ENCODE measurements at regions not wholly inside any gene's neighbourhood (a gene's known extent, or its start where the extent isn't known, plus 50 kb on each side); places are given as distances from the start of the nearest gene placed in this dataset.

GRCh38 chr21:30936207-30936606, 54.8 kb upstream of the KRTAP11-1 start:
- POLR2A ChIA-PET = no interaction called here

GRCh38 chr21:30935889-30936168, 54.4 kb upstream of the KRTAP11-1 start:
- no peaks in the 10 kb centered on the region for H3K4me1 ChIP-seq (ENCODE audit: control insufficient read depth in 2 of 2, insufficient read depth in 2 of 2, low read length in 2 of 2)
- H3K36me3 ChIP-seq (ENCODE audit: control insufficient read depth in 2 of 3, insufficient read depth in 3 of 3, low read length in 3 of 3) = no peaks in the 10 kb centered on the region
- Mint-ChIP-seq H3K36me3 (peaks cover 0 to 3% (median 0%) of the 10 kb centered on the region in 5 donors), H3K27ac (no peak overlapping the region), H3K4me3 (no peak overlapping the region), H3K4me1 (no peaks in the 10 kb centered on the region), H3K27me3 (peaks cover 0 to 3% (median 0%) of the 10 kb centered on the region in 5 donors), H3K9me3 (peaks cover 0 to 15% (median 3%) of the 10 kb centered on the region in 11 donors)
- ChIA-PET CTCF (no interaction called here), POLR2A (no interaction called here)
- H3K27ac ChIP-seq (ENCODE audit: low read depth, low read length) = no peak overlapping the region
- DNase-seq = no peak
- no peaks in the 10 kb centered on the region for H3K27me3 ChIP-seq (ENCODE audit: control insufficient read depth in 2 of 2, insufficient read depth in 2 of 2, low read length in 2 of 2)
- ATAC-seq = no peak
- H3K9me3 ChIP-seq (ENCODE audit: control insufficient read depth in 2 of 3, low read length in 3 of 3) = no peaks in the 10 kb centered on the region
- intact Hi-C loops (cut with micrococcal nuclease) = no loop called here
- H3K4me3 ChIP-seq (ENCODE audit: low read length) = no peak overlapping the region

More at GRCh38 chr21:30936207-30936606, 54.8 kb upstream of the KRTAP11-1 start:
- peaks cover 0 to 15% (median 3%) of the 10 kb centered on the region in 11 donors for H3K9me3 Mint-ChIP-seq
- H3K4me3 Mint-ChIP-seq = no peak overlapping the region
- no peaks in the 10 kb centered on the region for H3K36me3 ChIP-seq (ENCODE audit: control insufficient read depth in 2 of 3, insufficient read depth in 3 of 3, low read length in 3 of 3)
- H3K27ac ChIP-seq (ENCODE audit: low read depth, low read length) = no peak overlapping the region
- no peak for DNase-seq
- peaks cover 0 to 3% (median 0%) of the 10 kb centered on the region in 5 donors for H3K36me3 Mint-ChIP-seq
- no peaks in the 10 kb centered on the region for H3K9me3 ChIP-seq (ENCODE audit: control insufficient read depth in 2 of 3, low read length in 3 of 3)
- CTCF ChIA-PET = no interaction called here
- intact Hi-C loops (cut with micrococcal nuclease) = no loop called here
- no peaks in the 10 kb centered on the region for H3K4me1 ChIP-seq (ENCODE audit: control insufficient read depth in 2 of 2, insufficient read depth in 2 of 2, low read length in 2 of 2)
- H3K27me3 ChIP-seq (ENCODE audit: control insufficient read depth in 2 of 2, insufficient read depth in 2 of 2, low read length in 2 of 2) = no peaks in the 10 kb centered on the region
- no peak for ATAC-seq
- peaks cover 0 to 3% (median 0%) of the 10 kb centered on the region in 5 donors for H3K27me3 Mint-ChIP-seq
- no peak overlapping the region for H3K27ac Mint-ChIP-seq
- H3K4me1 Mint-ChIP-seq = no peaks in the 10 kb centered on the region
- H3K4me3 ChIP-seq (ENCODE audit: low read length) = no peak overlapping the region

GRCh38 chr21:30935121-30935888, 53.9 kb upstream of the KRTAP11-1 start:
- intact Hi-C loops (cut with micrococcal nuclease) = no loop called here
- Histone ChIP-seq H3K27me3 (ENCODE audit: control insufficient read depth in 2 of 2, insufficient read depth in 2 of 2, low read length in 2 of 2) (no peaks in the 10 kb centered on the region), H3K9me3 (ENCODE audit: control insufficient read depth in 2 of 3, low read length in 3 of 3) (no peaks in the 10 kb centered on the region), H3K27ac (ENCODE audit: low read depth, low read length) (no peak overlapping the region), H3K4me1 (ENCODE audit: control insufficient read depth in 2 of 2, insufficient read depth in 2 of 2, low read length in 2 of 2) (no peaks in the 10 kb centered on the region), H3K36me3 (ENCODE audit: control insufficient read depth in 2 of 3, insufficient read depth in 3 of 3, low read length in 3 of 3) (no peaks in the 10 kb centered on the region), H3K4me3 (ENCODE audit: low read length) (no peak overlapping the region)
- DNase-seq (no peak), ATAC-seq (no peak)
- H3K36me3 Mint-ChIP-seq = peaks cover 0 to 3% (median 0%) of the 10 kb centered on the region in 5 donors
- H3K9me3 Mint-ChIP-seq = peaks cover 0 to 15% (median 3%) of the 10 kb centered on the region in 11 donors
- CTCF ChIA-PET = no interaction called here
- no peak overlapping the region for H3K4me3 Mint-ChIP-seq
- no peaks in the 10 kb centered on the region for H3K4me1 Mint-ChIP-seq
- H3K27me3 Mint-ChIP-seq = no peaks in the 10 kb centered on the region
- H3K27ac Mint-ChIP-seq = no peak overlapping the region
- POLR2A ChIA-PET = no interaction called here

GRCh38 chr21:30932686-30933085, 51.3 kb upstream of the KRTAP11-1 start:
- H3K36me3 ChIP-seq (ENCODE audit: control insufficient read depth in 2 of 3, insufficient read depth in 3 of 3, low read length in 3 of 3) = no peaks in the 10 kb centered on the region
- no peaks in the 10 kb centered on the region for H3K27me3 ChIP-seq (ENCODE audit: control insufficient read depth in 2 of 2, insufficient read depth in 2 of 2, low read length in 2 of 2)
- H3K4me1 ChIP-seq (ENCODE audit: control insufficient read depth in 2 of 2, insufficient read depth in 2 of 2, low read length in 2 of 2) = no peaks in the 10 kb centered on the region
- peaks cover 1 to 11% (median 5%) of the 10 kb centered on the region in 11 donors for H3K9me3 Mint-ChIP-seq
- peaks cover 0 to 3% (median 0%) of the 10 kb centered on the region in 5 donors for H3K36me3 Mint-ChIP-seq
- H3K27me3 Mint-ChIP-seq = peaks cover 0 to 7% (median 2%) of the 10 kb centered on the region in 5 donors
- H3K27ac Mint-ChIP-seq = no peak overlapping the region
- H3K4me3 ChIP-seq (ENCODE audit: low read length) = no peak overlapping the region
- H3K4me3 Mint-ChIP-seq = no peak overlapping the region
- CTCF ChIA-PET = no interaction called here
- no peak overlapping the region for H3K27ac ChIP-seq (ENCODE audit: low read depth, low read length)
- ATAC-seq (no peak), DNase-seq (no peak)
- intact Hi-C loops (cut with micrococcal nuclease) = no loop called here
- H3K4me1 Mint-ChIP-seq = no peaks in the 10 kb centered on the region
- no peaks in the 10 kb centered on the region for H3K9me3 ChIP-seq (ENCODE audit: control insufficient read depth in 2 of 3, low read length in 3 of 3)
- POLR2A ChIA-PET = no interaction called here

Measured in naive thymus-derived CD4-positive, alpha-beta T cell (primary cell).